ENCODE measurements at regions not wholly inside any gene's neighbourhood (a gene's known extent, or its start where the extent isn't known, plus 50 kb on each side); places are given as distances from the start of the nearest gene placed in this dataset.

GRCh38 chr3:35392187-35392586 lies 247.1 kb upstream of the ARPP21 start:
- TF ChIP-seq CTCF (IDR thresholded peaks at IDR 0.05): no peak
- TF ChIP-seq POLR2AphosphoS5 (IDR thresholded peaks at IDR 0.05; ENCODE audit: low read depth, low read length): no peak
- no peak for TF ChIP-seq REST (IDR thresholded peaks at IDR 0.05; ENCODE audit: insufficient read depth in 1 of 2, low read depth in 2 of 2, low read length in 1 of 2)
